ENCODE measurements at regions not wholly inside any gene's neighbourhood (a gene's known extent, or its start where the extent isn't known, plus 50 kb on each side); places are given as distances from the start of the nearest gene placed in this dataset.

DNA sequence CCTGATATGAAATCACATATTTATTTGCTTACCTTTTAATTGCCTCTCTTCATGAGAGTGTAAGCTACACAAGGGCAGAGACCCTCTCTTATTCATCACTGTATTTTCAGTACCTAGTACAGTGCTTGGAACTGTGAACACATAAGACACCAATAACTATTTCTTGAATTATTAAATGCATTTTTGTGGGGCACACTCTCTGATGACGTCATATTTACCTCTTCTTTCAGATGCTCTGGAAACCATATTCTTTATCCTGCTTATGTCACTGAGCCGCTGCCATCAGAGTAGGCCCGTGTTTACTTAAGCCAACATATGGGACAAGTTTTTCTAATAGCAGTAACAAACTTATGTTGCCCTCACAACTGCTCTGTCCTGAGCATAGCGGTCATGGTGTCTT lies 266.5 kb downstream of the ELAVL2 start:
- no peak for TF ChIP-seq SALL2 (tag by site-specific recombination; IDR thresholded peaks at IDR 0.05; ENCODE audit: borderline replicate concordance)
- TF ChIP-seq, protein P1, sequence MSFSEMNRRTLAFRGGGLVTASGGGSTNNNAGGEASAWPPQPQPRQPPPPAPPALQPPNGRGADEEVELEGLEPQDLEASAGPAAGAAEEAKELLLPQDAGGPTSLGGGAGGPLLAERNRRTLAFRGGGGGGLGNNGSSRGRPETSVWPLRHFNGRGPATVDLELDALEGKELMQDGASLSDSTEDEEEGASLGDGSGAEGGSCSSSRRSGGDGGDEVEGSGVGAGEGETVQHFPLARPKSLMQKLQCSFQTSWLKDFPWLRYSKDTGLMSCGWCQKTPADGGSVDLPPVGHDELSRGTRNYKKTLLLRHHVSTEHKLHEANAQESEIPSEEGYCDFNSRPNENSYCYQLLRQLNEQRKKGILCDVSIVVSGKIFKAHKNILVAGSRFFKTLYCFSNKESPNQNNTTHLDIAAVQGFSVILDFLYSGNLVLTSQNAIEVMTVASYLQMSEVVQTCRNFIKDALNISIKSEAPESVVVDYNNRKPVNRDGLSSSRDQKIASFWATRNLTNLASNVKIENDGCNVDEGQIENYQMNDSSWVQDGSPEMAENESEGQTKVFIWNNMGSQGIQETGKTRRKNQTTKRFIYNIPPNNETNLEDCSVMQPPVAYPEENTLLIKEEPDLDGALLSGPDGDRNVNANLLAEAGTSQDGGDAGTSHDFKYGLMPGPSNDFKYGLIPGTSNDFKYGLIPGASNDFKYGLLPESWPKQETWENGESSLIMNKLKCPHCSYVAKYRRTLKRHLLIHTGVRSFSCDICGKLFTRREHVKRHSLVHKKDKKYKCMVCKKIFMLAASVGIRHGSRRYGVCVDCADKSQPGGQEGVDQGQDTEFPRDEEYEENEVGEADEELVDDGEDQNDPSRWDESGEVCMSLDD (tag by site-specific recombination; IDR thresholded peaks at IDR 0.05) = no peak
- no peak for TF ChIP-seq ZEB2 (tag by site-specific recombination; IDR thresholded peaks at IDR 0.05)
- TF ChIP-seq SETDB1 (IDR thresholded peaks at IDR 0.05; ENCODE audit: insufficient read length, low read length) = no peak
- TF ChIP-seq, protein P2, sequence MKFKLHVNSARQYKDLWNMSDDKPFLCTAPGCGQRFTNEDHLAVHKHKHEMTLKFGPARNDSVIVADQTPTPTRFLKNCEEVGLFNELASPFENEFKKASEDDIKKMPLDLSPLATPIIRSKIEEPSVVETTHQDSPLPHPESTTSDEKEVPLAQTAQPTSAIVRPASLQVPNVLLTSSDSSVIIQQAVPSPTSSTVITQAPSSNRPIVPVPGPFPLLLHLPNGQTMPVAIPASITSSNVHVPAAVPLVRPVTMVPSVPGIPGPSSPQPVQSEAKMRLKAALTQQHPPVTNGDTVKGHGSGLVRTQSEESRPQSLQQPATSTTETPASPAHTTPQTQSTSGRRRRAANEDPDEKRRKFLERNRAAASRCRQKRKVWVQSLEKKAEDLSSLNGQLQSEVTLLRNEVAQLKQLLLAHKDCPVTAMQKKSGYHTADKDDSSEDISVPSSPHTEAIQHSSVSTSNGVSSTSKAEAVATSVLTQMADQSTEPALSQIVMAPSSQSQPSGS (tag by site-specific recombination; IDR thresholded peaks at IDR 0.05; ENCODE audit: low read depth) = peak; percentile 53
